ENCODE measurements at regions not wholly inside any gene's neighbourhood (a gene's known extent, or its start where the extent isn't known, plus 50 kb on each side); places are given as distances from the start of the nearest gene placed in this dataset.

DNA sequence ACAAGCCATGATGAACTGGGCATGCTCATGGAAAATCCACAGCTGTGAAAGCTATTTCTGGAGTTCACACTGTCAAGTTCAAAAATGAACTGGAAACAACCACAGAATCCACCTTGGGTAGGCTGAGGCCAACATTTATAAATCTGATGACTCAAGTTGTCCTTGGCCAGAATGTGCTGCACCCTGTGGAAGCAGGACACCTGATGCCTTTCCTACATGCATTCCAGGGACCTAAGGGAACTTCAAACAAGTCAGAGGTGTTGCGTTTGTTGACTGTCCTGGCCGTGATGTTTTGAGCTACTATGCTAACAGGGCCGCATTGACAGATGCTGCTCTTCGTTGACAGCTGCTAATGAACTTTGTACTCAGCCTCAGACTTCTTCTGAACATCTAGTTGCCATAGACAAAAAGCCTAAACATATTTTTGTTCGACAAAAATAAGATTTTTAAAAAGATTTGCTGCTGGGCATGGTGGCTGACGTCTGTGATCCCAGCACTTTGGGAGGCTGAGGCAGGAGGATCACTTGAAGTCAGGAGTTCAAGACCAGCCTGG, 127.9 kb upstream of the SLC45A1 start:
- Mint-ChIP-seq H3K27me3 (no peaks in the 10 kb centered on the region), H3K36me3 (ENCODE audit: insufficient read depth) (no peaks in the 10 kb centered on the region), H3K4me1 (ENCODE audit: low read depth) (peaks cover 11% of the 10 kb centered on the region), H3K4me3 (ENCODE audit: low read depth) (no peak overlapping the region), H3K27ac (no peak overlapping the region), H3K9me3 (ENCODE audit: low read depth) (peaks cover 3% of the 10 kb centered on the region)
- TF ChIP-seq CTCF (IDR thresholded peaks at IDR 0.05; ENCODE audit: unreplicated experiment) = no peak
- no peak for DNase-seq (ENCODE audit: low spot score, unreplicated experiment)

GRCh38 chr1:8185400-8185799, 132.5 kb upstream of the SLC45A1 start:
- no peak for TF ChIP-seq CTCF (IDR thresholded peaks at IDR 0.05; ENCODE audit: unreplicated experiment)
- H3K36me3 Mint-ChIP-seq (ENCODE audit: insufficient read depth) = no peaks in the 10 kb centered on the region
- no peaks in the 10 kb centered on the region for H3K9me3 Mint-ChIP-seq (ENCODE audit: low read depth)

DNA sequence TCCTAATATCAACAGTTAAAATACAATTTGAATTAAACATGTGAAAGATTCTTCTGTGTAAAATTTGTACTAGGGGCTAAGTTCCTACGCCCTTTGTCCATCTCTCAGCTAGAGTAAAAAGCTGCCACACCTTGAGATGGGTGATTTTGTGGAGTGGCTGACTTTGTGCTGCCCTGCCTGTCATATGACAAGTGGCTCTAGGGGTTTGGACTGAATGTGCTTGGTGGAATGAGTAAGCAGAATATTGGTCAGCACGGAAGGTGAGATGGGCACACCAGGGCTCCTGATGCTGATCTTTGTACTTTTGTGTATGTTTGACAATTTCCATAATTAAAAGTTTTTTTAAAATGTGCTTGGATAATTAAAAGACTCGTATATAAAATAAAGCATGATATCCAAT, 133.6 kb upstream of the SLC45A1 start:
- H3K27me3 Mint-ChIP-seq = no peaks in the 10 kb centered on the region
- DNase-seq (ENCODE audit: low spot score, unreplicated experiment) = no peak
- H3K27ac Mint-ChIP-seq = peak overlapping the region; percentile 82
- no peak overlapping the region for H3K4me3 Mint-ChIP-seq (ENCODE audit: low read depth)
- H3K9me3 Mint-ChIP-seq (ENCODE audit: low read depth) = peaks cover 8% of the 10 kb centered on the region
- TF ChIP-seq CTCF (IDR thresholded peaks at IDR 0.05; ENCODE audit: unreplicated experiment) = no peak
- peaks cover 12% of the 10 kb centered on the region for H3K4me1 Mint-ChIP-seq (ENCODE audit: low read depth)
- H3K36me3 Mint-ChIP-seq (ENCODE audit: insufficient read depth) = peaks cover 1% of the 10 kb centered on the region

More at GRCh38 chr1:8185400-8185799, 132.5 kb upstream of the SLC45A1 start:
- H3K4me1 Mint-ChIP-seq (ENCODE audit: low read depth) = peaks cover 12% of the 10 kb centered on the region
- H3K27me3 Mint-ChIP-seq = no peaks in the 10 kb centered on the region
- no peak for DNase-seq (ENCODE audit: low spot score, unreplicated experiment)
- H3K4me3 Mint-ChIP-seq (ENCODE audit: low read depth) = no peak overlapping the region
- H3K27ac Mint-ChIP-seq = peak overlapping the region; percentile 63

GRCh38 chr1:8182034-8182761, 135.7 kb upstream of the SLC45A1 start:
- Mint-ChIP-seq H3K4me1 (ENCODE audit: low read depth) (peaks cover 12% of the 10 kb centered on the region), H3K9me3 (ENCODE audit: low read depth) (peaks cover 18% of the 10 kb centered on the region), H3K27me3 (no peaks in the 10 kb centered on the region), H3K36me3 (ENCODE audit: insufficient read depth) (peaks cover 4% of the 10 kb centered on the region), H3K4me3 (ENCODE audit: low read depth) (no peak overlapping the region), H3K27ac (peak overlapping the region; percentile 80)
- TF ChIP-seq CTCF (IDR thresholded peaks at IDR 0.05; ENCODE audit: unreplicated experiment) = no peak
- no peak for DNase-seq (ENCODE audit: low spot score, unreplicated experiment)

DNA sequence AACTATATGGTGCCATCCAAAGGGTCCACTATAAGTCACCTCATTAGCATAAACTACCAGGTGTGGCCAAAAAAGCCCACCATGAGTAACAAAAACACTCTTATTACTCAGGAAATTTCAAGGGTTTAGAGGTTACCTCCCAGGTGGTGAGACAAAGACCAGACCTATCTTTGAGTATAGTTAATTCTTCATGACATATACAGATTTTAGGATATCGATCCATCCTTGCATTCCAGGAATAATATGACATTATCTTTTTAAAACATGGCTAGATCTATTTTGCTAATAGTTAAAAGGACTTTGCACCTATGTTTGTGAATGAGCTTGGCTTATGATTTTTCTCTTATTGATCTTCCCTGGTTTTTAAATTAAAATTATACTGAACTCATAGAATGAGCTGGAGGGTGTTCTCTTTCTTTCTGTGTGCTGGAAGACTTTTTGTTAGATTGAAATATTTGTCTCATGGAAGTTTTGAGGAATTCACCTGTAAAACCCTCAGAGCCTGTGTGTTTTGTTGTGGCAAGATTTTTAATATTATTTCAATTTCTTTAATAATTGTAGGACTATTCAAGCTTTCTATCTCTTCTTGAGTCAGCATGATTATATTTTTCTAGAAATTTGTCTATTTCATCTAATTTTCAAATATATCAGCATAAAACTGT, 138.7 kb upstream of the SLC45A1 start:
- peaks cover 18% of the 10 kb centered on the region for H3K9me3 Mint-ChIP-seq (ENCODE audit: low read depth)
- H3K4me3 Mint-ChIP-seq (ENCODE audit: low read depth) = no peak overlapping the region
- no peaks in the 10 kb centered on the region for H3K27me3 Mint-ChIP-seq
- TF ChIP-seq CTCF (IDR thresholded peaks at IDR 0.05; ENCODE audit: unreplicated experiment) = no peak
- H3K36me3 Mint-ChIP-seq (ENCODE audit: insufficient read depth) = peaks cover 4% of the 10 kb centered on the region
- no peak for DNase-seq (ENCODE audit: low spot score, unreplicated experiment)
- no peak overlapping the region for H3K27ac Mint-ChIP-seq
- H3K4me1 Mint-ChIP-seq (ENCODE audit: low read depth) = peaks cover 12% of the 10 kb centered on the region
